WI38 (cell line): ENCODE measurements at regions not wholly inside any gene's neighbourhood (a gene's known extent, or its start where the extent isn't known, plus 50 kb on each side); places are given as distances from the start of the nearest gene placed in this dataset.
"Not testable (repeated sequence)": the region's sequence is repeated elsewhere in the genome, so short reads cannot be mapped to it uniquely, and the experiment has no call there.

Source experiments
- H3K4me3 ChIP-seq: 2 replicates; pipeline ENCODE4 v1.5.1; 2011; ENCODE audit warnings: low read depth, mild to moderate bottlenecking, control low read depth, low read length
- CTCF ChIP-seq: IDR thresholded peaks from 2 replicates; pipeline ENCODE4 v1.5.1; 2012; ENCODE audit warnings: low read depth, mild to moderate bottlenecking, control low read depth, low read length

DNA sequence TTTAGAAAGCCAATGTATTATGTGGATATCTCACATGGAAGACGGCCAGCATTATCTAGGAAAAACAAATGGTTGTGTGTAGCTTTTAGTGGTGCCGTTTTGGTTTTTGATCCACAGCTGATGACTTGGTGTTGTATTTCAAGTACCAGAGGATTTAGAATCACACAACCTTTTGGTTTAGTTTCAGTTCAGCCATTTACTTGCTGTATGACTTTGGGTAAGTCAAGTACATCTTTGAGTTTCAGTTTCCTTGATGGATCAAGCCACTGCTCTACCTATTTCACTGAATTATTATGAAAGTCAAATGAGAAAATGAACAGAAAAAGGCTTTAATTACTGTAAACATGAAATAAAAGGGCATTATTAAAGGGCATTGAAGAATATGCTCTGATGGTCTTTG is 205.6 kb downstream of the ZIC3 start:
- no peak overlapping the region for H3K4me3 ChIP-seq
- TF ChIP-seq CTCF: no peak

DNA sequence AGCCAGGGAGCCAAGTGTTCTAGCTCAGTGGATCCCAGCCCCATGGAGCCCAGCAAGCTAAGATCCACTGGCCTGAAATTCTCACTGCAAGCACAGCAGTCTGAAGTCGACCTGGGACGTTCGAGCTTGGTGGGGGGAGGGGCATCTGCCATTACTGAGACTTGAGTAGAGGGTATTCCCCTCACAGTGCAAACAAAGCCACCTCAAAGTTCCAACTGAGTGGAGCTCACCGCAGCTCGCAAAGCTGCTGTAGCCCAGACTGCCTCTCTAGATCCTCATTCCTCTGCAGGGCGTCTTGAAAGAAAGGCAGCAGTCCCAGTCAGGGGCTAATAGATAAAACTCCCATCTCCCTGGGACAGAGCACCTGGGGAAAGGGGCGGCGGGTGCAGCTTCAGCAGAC is 226.3 kb downstream of the ZIC3 start:
- TF ChIP-seq CTCF: no peak
- no peak overlapping the region for H3K4me3 ChIP-seq

DNA sequence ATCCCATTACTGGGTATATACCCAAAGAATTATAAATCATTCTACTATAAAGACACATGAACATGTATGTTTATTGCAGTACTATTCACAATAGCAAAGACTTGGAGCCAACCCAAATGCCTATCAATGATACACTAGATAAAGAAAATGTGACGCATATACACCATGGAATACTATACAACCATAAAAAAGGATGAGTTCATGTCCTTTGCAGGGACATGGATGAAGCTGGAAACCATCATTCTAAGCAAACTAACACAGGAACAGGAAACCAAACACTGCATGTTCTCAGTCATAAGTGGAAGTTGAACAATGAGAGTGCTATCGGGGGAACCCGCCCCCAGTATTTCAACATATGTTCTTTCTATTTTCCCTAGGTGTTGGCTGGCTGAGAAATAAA is 232.0 kb downstream of the ZIC3 start:
- not testable (repeated sequence) for H3K4me3 ChIP-seq

DNA sequence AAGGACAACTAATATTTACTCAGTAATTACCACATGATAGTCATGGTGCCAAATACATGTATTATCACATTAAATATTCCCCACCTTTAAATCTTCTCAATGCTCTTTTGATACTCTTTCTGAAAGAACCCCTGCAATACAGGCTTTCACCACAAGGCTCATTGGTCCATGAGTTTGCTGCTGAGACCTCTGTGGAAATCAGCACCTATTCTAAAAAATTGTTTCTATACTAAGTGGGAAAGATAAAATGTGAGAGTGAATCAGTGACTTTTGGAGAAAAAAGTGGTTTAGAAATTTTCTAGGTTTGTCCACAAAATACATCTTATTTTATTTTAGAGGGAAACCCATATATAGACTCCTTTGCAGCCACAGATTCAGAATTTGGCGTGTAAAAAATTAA is 257.3 kb downstream of the ZIC3 start:
- no peak overlapping the region for H3K4me3 ChIP-seq
- TF ChIP-seq CTCF: no peak

GRCh38 chrX:137847376-137847775 is 281.4 kb downstream of the ZIC3 start:
- no peak for TF ChIP-seq CTCF
- H3K4me3 ChIP-seq: no peak overlapping the region

- H3K4me3 ChIP-seq: no peak overlapping the region
- TF ChIP-seq CTCF: no peak
Measured at GRCh38 chrX:137848266-137848905, 282.5 kb downstream of the ZIC3 start.

GRCh38 chrX:137852502-137852901 is 286.6 kb downstream of the ZIC3 start:
- no peak overlapping the region for H3K4me3 ChIP-seq
- no peak for TF ChIP-seq CTCF

GRCh38 chrX:137855490-137855889 is 289.6 kb downstream of the ZIC3 start:
- TF ChIP-seq CTCF: no peak
- no peak overlapping the region for H3K4me3 ChIP-seq
